ENCODE measurements at regions not wholly inside any gene's neighbourhood (a gene's known extent, or its start where the extent isn't known, plus 50 kb on each side); places are given as distances from the start of the nearest gene placed in this dataset.

GRCh38 chr7:42351316-42351935 lies 114.4 kb upstream of the GLI3 start:
- no peak for DNase-seq (ENCODE audit: low spot score)

GRCh38 chr7:42350801-42351200 lies 113.8 kb upstream of the GLI3 start:
- no peak for DNase-seq (ENCODE audit: low spot score)

GRCh38 chr7:42348631-42349030 lies 111.6 kb upstream of the GLI3 start:
- no peak for DNase-seq (ENCODE audit: low spot score)

GRCh38 chr7:42348071-42348470 lies 111.1 kb upstream of the GLI3 start:
- no peak for DNase-seq (ENCODE audit: low spot score)

- DNase-seq (ENCODE audit: low spot score) = no peak
These were observed 110.6 kb upstream of the GLI3 start for GRCh38 chr7:42347616-42348015.

GRCh38 chr7:42345478-42346299 lies 108.7 kb upstream of the GLI3 start:
- no peak for DNase-seq (ENCODE audit: low spot score)

GRCh38 chr7:42344198-42344755 lies 107.3 kb upstream of the GLI3 start:
- DNase-seq (ENCODE audit: low spot score) = no peak

- DNase-seq (ENCODE audit: low spot score) = no peak
These were observed 105.4 kb upstream of the GLI3 start for GRCh38 chr7:42342381-42342780.

GRCh38 chr7:42340436-42340835 lies 103.4 kb upstream of the GLI3 start:
- DNase-seq (ENCODE audit: low spot score) = no peak

GRCh38 chr7:42338916-42339540 lies 102.0 kb upstream of the GLI3 start:
- DNase-seq (ENCODE audit: low spot score) = no peak

- no peak for DNase-seq (ENCODE audit: low spot score)
These were observed 101.4 kb upstream of the GLI3 start for GRCh38 chr7:42338231-42338915.

- DNase-seq (ENCODE audit: low spot score) = no peak
These were observed 100.4 kb upstream of the GLI3 start for GRCh38 chr7:42337225-42337905.

- no peak for DNase-seq (ENCODE audit: low spot score)
These were observed 95.7 kb upstream of the GLI3 start for GRCh38 chr7:42332605-42333222.

GRCh38 chr7:42319631-42320030 lies 82.6 kb upstream of the GLI3 start:
- DNase-seq (ENCODE audit: low spot score) = no peak

GRCh38 chr7:42315631-42316030 lies 78.6 kb upstream of the GLI3 start:
- no peak for DNase-seq (ENCODE audit: low spot score)

GRCh38 chr7:42315103-42315502 lies 78.1 kb upstream of the GLI3 start:
- DNase-seq (ENCODE audit: low spot score) = no peak

GRCh38 chr7:42314696-42315095 lies 77.7 kb upstream of the GLI3 start:
- no peak for DNase-seq (ENCODE audit: low spot score)

- no peak for DNase-seq (ENCODE audit: low spot score)
These were observed 74.2 kb upstream of the GLI3 start for GRCh38 chr7:42311195-42311594.

GRCh38 chr7:42292991-42293521 lies 56.0 kb upstream of the GLI3 start:
- no peak for DNase-seq (ENCODE audit: low spot score)

GRCh38 chr7:42289473-42289872 lies 52.5 kb upstream of the GLI3 start:
- DNase-seq (ENCODE audit: low spot score) = no peak

All from ecto neural progenitor cell (in vitro differentiated cells).